HK-2 (cell line): ENCODE measurements at regions not wholly inside any gene's neighbourhood (a gene's known extent, or its start where the extent isn't known, plus 50 kb on each side); places are given as distances from the start of the nearest gene placed in this dataset.

ENCODE experiments used
- DNase-seq: peaks from one replicate; pipeline ENCODE4 v3.0.0-alpha.2; 2018; ENCODE audit not compliant: unreplicated experiment

- DNase-seq, result no peak
Measured at GRCh38 chr5:86879086-86879485, 261.3 kb downstream of the COX7C start.

GRCh38 chr5:86880344-86880743 lies 262.6 kb downstream of the COX7C start:
- DNase-seq, result no peak

- DNase-seq, result peak; percentile 41
Measured at GRCh38 chr5:86880785-86881492, 263.2 kb downstream of the COX7C start.

GRCh38 chr5:86881493-86882090 lies 263.9 kb downstream of the COX7C start:
- no peak for DNase-seq

GRCh38 chr5:86884608-86885007 lies 266.9 kb downstream of the COX7C start:
- no peak for DNase-seq

- DNase-seq, result no peak
Measured at GRCh38 chr5:86885011-86885410, 267.3 kb downstream of the COX7C start.

GRCh38 chr5:86885489-86886230 lies 267.9 kb downstream of the COX7C start:
- DNase-seq, result no peak

GRCh38 chr5:86890375-86890774 lies 272.6 kb downstream of the COX7C start:
- no peak for DNase-seq

GRCh38 chr5:86894056-86894455 lies 276.3 kb downstream of the COX7C start:
- DNase-seq, result no peak

GRCh38 chr5:86896916-86897315 lies 279.2 kb downstream of the COX7C start:
- DNase-seq, result no peak

- no peak for DNase-seq
Measured at GRCh38 chr5:86909418-86910295, 291.9 kb downstream of the COX7C start.

- DNase-seq, result peak; percentile 4
Measured at GRCh38 chr5:86917117-86917579, 299.4 kb downstream of the COX7C start.

GRCh38 chr5:86918246-86918645 lies 300.5 kb downstream of the COX7C start:
- no peak for DNase-seq

GRCh38 chr5:86926033-86926432 lies 308.3 kb downstream of the COX7C start:
- DNase-seq, result no peak

- DNase-seq, result no peak
Measured at GRCh38 chr5:86929123-86929766, 311.5 kb downstream of the COX7C start.

- no peak for DNase-seq
Measured at GRCh38 chr5:86951761-86952160, 315.9 kb upstream of the RASA1 start.

- no peak for DNase-seq
Measured at GRCh38 chr5:86964889-86965288, 302.8 kb upstream of the RASA1 start.

GRCh38 chr5:86968301-86968753 lies 299.4 kb upstream of the RASA1 start:
- DNase-seq, result peak; percentile 10

- DNase-seq, result no peak
Measured at GRCh38 chr5:86970361-86970760, 297.3 kb upstream of the RASA1 start.

- DNase-seq, result no peak
Measured at GRCh38 chr5:86971034-86971571, 296.6 kb upstream of the RASA1 start.

GRCh38 chr5:86974955-86975354 lies 292.7 kb upstream of the RASA1 start:
- no peak for DNase-seq
